ENCODE measurements at regions not wholly inside any gene's neighbourhood (a gene's known extent, or its start where the extent isn't known, plus 50 kb on each side); places are given as distances from the start of the nearest gene placed in this dataset.

GRCh38 chr17:14781123-14781522 is 480.2 kb downstream of the HS3ST3B1 start (continued):
- TF ChIP-seq POLR2A (IDR thresholded peaks at IDR 0.05; ENCODE audit: control extremely low read depth in 1 of 2, low read depth in 2 of 2, low read length in 2 of 2) (no peak), CBX8 (IDR thresholded peaks at IDR 0.05; ENCODE audit: borderline replicate concordance, low read depth, low read length) (no peak), YY1 (IDR thresholded peaks at IDR 0.05; ENCODE audit: low read depth, low read length) (no peak), RNF2 (IDR thresholded peaks at IDR 0.05; ENCODE audit: borderline replicate concordance, low read depth, low read length, missing control alignments, poor library complexity, severe bottlenecking) (no peak), RBBP5 (IDR thresholded peaks at IDR 0.05; ENCODE audit: borderline replicate concordance, low read depth, low read length) (no peak)

All from H1 (cell line).